Neural progenitor cell (in vitro differentiated cells): ENCODE measurements at regions not wholly inside any gene's neighbourhood (a gene's known extent, or its start where the extent isn't known, plus 50 kb on each side); places are given as distances from the start of the nearest gene placed in this dataset.

Source experiments
- DNase-seq: peaks from one replicate; pipeline ENCODE4 v3.0.0-alpha.2; 2016; ENCODE audit warnings: low spot score
- H2AFZ ChIP-seq: fragments of 200-600 bp; sonication (generic); replicated peaks from 2 replicates; pipeline ENCODE4 v1.6.1; 2016; ENCODE audit warnings: antibody characterized with exemption
- H3F3A ChIP-seq: fragments of 200-600 bp; sonication (generic); 2 replicates; pipeline ENCODE4 v1.6.1; 2016; ENCODE audit warnings: antibody characterized with exemption, low read depth
- H3K27ac ChIP-seq: fragments of 200-600 bp; sonication (generic); 2 replicates; pipeline ENCODE4 v1.5.1; 2016; ENCODE audit warnings: mild to moderate bottlenecking
- H3K27me3 ChIP-seq: fragments of 200-600 bp; sonication (generic); 2 replicates; pipeline ENCODE4 v1.6.1; 2016; ENCODE audit warnings: mild to moderate bottlenecking, moderate library complexity
- H3K36me3 ChIP-seq: fragments of 200-600 bp; sonication (generic); 2 replicates; pipeline ENCODE4 v1.5.1; 2016
- H3K4me1 ChIP-seq: fragments of 200-600 bp; sonication (generic); 2 replicates; pipeline ENCODE4 v1.6.1; 2016; ENCODE audit warnings: mixed run types
- H3K4me2 ChIP-seq: fragments of 200-600 bp; sonication (generic); 2 replicates; pipeline ENCODE4 v1.6.1; 2016
- H3K4me3 ChIP-seq: fragments of 200-600 bp; sonication (generic); 2 replicates; pipeline ENCODE4 v1.5.1; 2016
- H3K79me2 ChIP-seq: fragments of 200-600 bp; sonication (generic); 2 replicates; pipeline ENCODE4 v1.6.1; 2016; ENCODE audit warnings: low read depth
- H3K9ac ChIP-seq: fragments of 200-600 bp; sonication (generic); 2 replicates; pipeline ENCODE4 v1.6.1; 2016
- H3K9me3 ChIP-seq: fragments of 200-600 bp; sonication (generic); 2 replicates; pipeline ENCODE4 v1.5.1; 2016; ENCODE audit warnings: low read depth
- H4K20me1 ChIP-seq: fragments of 200-600 bp; sonication (generic); 2 replicates; pipeline ENCODE4 v1.6.1; 2016; ENCODE audit warnings: low read depth
- H3K27ac Mint-ChIP-seq: 3 replicates; pipeline ENCODE4 v1.8.0; 2021; ENCODE audit warnings: mixed read lengths
- H3K27me3 Mint-ChIP-seq: 2 replicates; pipeline ENCODE4 v1.8.0; 2022; ENCODE audit warnings: low read depth, mild to moderate bottlenecking, inconsistent platforms, moderate library complexity, mixed read lengths; ENCODE audit not compliant: insufficient read depth
- H3K36me3 Mint-ChIP-seq: 3 replicates; pipeline ENCODE4 v1.8.0; 2021; ENCODE audit warnings: mixed read lengths
- H3K4me1 Mint-ChIP-seq: 3 replicates; pipeline ENCODE4 v1.8.0; 2021; ENCODE audit warnings: mixed read lengths
- H3K4me3 Mint-ChIP-seq: 3 replicates; pipeline ENCODE4 v1.8.0; 2021; ENCODE audit warnings: mild to moderate bottlenecking, moderate library complexity, mixed read lengths
- H3K9me3 Mint-ChIP-seq: 3 replicates; pipeline ENCODE4 v1.8.0; 2020; ENCODE audit warnings: mixed read lengths
- EZH2 ChIP-seq: fragments of 200-600 bp; sonication (generic); IDR thresholded peaks from 2 replicates; pipeline ENCODE4 v1.6.1; 2017; ENCODE audit warnings: antibody characterized with exemption, mild to moderate bottlenecking, moderate library complexity
- EZH2phosphoT487 ChIP-seq: fragments of 200-600 bp; sonication (generic); IDR thresholded peaks from 2 replicates; pipeline ENCODE4 v1.6.1; 2017; ENCODE audit warnings: antibody characterized with exemption
- TF ChIP-seq, protein P1 (sequence below): fragments of 200-600 bp; sonication (generic); IDR thresholded peaks from 2 replicates; pipeline ENCODE4 v1.5.1; 2017; ENCODE audit warnings: antibody characterized with exemption, mild to moderate bottlenecking

DNA sequence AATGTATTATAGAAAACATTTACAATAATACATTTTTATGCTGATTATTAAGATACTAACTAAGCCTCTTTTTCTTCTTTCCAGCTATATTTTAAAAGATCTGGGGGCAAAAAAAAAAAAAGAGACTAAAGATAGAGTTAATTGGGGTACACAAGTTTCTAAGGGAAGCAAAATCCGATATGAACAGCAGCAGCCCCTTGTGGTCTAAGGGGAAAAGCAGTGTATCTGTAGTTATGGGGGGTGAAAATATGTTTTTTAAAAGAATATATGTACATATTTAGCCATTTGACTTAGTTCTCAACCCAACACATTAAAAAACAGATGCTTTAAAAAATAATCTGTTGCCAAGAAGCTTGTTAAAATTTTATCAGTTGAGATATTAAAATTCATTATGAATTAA, 134.3 kb upstream of the POU5F2 start:
- H3K9me3 ChIP-seq: no peaks in the 10 kb centered on the region
- Mint-ChIP-seq H3K4me1 (peaks cover 14% of the 10 kb centered on the region), H3K27me3 (no peaks in the 10 kb centered on the region), H3K36me3 (peaks cover 1% of the 10 kb centered on the region), H3K4me3 (no peak overlapping the region), H3K9me3 (no peaks in the 10 kb centered on the region), H3K27ac (no peak overlapping the region)
- no peaks in the 10 kb centered on the region for H3K36me3 ChIP-seq
- H3K27ac ChIP-seq: no peak overlapping the region
- H3K27me3 ChIP-seq: no peaks in the 10 kb centered on the region
- DNase-seq: no peak
- no peak overlapping the region for H3K9ac ChIP-seq
- no peak for TF ChIP-seq EZH2
- TF ChIP-seq, protein P1, sequence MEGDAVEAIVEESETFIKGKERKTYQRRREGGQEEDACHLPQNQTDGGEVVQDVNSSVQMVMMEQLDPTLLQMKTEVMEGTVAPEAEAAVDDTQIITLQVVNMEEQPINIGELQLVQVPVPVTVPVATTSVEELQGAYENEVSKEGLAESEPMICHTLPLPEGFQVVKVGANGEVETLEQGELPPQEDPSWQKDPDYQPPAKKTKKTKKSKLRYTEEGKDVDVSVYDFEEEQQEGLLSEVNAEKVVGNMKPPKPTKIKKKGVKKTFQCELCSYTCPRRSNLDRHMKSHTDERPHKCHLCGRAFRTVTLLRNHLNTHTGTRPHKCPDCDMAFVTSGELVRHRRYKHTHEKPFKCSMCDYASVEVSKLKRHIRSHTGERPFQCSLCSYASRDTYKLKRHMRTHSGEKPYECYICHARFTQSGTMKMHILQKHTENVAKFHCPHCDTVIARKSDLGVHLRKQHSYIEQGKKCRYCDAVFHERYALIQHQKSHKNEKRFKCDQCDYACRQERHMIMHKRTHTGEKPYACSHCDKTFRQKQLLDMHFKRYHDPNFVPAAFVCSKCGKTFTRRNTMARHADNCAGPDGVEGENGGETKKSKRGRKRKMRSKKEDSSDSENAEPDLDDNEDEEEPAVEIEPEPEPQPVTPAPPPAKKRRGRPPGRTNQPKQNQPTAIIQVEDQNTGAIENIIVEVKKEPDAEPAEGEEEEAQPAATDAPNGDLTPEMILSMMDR: peak; percentile 37
- H3K4me2 ChIP-seq: no peak overlapping the region
- no peaks in the 10 kb centered on the region for H3K4me1 ChIP-seq
- H4K20me1 ChIP-seq: no peaks in the 10 kb centered on the region
- H3K79me2 ChIP-seq: no peaks in the 10 kb centered on the region
- H3K4me3 ChIP-seq: no peak overlapping the region
- no peaks in the 10 kb centered on the region for H3F3A ChIP-seq
- no peak overlapping the region for H2AFZ ChIP-seq

DNA sequence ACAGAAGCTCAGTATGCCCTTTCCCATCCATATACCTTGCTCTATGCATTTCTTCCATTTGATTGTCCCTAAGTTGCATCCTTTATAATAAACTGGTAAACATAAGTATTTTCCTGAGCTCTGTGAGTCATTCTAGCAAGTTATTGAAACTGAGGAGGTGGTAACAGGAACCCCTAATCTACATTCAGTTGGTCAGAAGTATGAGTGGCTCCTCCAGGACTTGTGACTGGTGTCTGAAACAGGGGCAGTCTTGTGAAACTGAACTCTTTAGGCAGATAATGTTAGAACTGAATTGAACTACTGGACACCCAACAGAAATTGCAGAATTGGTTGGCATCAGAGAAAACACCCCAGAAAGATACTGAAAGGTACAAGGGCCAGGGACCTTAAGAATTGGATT, 133.1 kb upstream of the POU5F2 start:
- Mint-ChIP-seq H3K27ac (no peak overlapping the region), H3K4me1 (peaks cover 13% of the 10 kb centered on the region), H3K27me3 (no peaks in the 10 kb centered on the region), H3K4me3 (no peak overlapping the region), H3K9me3 (no peaks in the 10 kb centered on the region), H3K36me3 (peaks cover 1% of the 10 kb centered on the region)
- no peaks in the 10 kb centered on the region for H3K36me3 ChIP-seq
- H3K4me1 ChIP-seq: no peaks in the 10 kb centered on the region
- TF ChIP-seq EZH2phosphoT487 (no peak), EZH2 (no peak)
- TF ChIP-seq, protein P1: no peak
- no peak overlapping the region for H3K27ac ChIP-seq
- no peak for DNase-seq
- no peak overlapping the region for H3K9ac ChIP-seq
- H3K4me3 ChIP-seq: no peak overlapping the region
- no peaks in the 10 kb centered on the region for H4K20me1 ChIP-seq
- no peaks in the 10 kb centered on the region for H3K79me2 ChIP-seq
- no peaks in the 10 kb centered on the region for H3K9me3 ChIP-seq
- no peak overlapping the region for H2AFZ ChIP-seq
- H3K4me2 ChIP-seq: no peak overlapping the region
- H3K27me3 ChIP-seq: no peaks in the 10 kb centered on the region
- no peaks in the 10 kb centered on the region for H3F3A ChIP-seq

DNA sequence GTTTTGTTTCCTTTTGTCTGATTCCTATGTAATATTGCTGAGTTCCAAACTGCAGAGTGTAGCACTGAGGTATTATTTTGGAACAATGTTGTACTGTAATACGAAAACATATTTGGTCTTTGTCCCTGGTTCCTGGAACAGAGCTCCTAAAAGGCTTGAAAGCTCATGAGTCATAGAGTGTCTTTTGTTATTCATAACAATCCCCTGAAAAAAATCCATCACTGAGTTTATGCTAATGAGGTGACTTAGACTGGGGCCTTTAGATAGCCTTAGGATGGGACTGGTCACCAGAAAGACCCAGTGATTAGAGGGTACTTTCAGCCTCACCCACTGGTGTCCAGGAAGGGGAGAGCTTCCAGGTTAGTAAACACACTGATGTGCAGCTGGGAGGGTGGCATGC, 132.7 kb upstream of the POU5F2 start:
- Histone ChIP-seq H3F3A (no peaks in the 10 kb centered on the region), H3K36me3 (no peaks in the 10 kb centered on the region), H2AFZ (no peak overlapping the region), H3K27ac (no peak overlapping the region), H3K9ac (no peak overlapping the region), H3K4me2 (no peak overlapping the region), H3K27me3 (no peaks in the 10 kb centered on the region), H3K4me1 (no peaks in the 10 kb centered on the region), H3K9me3 (no peaks in the 10 kb centered on the region), H3K79me2 (no peaks in the 10 kb centered on the region), H3K4me3 (no peak overlapping the region), H4K20me1 (no peaks in the 10 kb centered on the region)
- Mint-ChIP-seq H3K9me3 (no peaks in the 10 kb centered on the region), H3K4me3 (no peak overlapping the region), H3K27me3 (peaks cover 1% of the 10 kb centered on the region), H3K27ac (peak overlapping the region; percentile 55), H3K4me1 (peaks cover 13% of the 10 kb centered on the region), H3K36me3 (peaks cover 1% of the 10 kb centered on the region)
- TF ChIP-seq EZH2 (no peak), EZH2phosphoT487 (no peak)
- TF ChIP-seq, protein P1: no peak
- no peak for DNase-seq
